ENCODE measurements at regions not wholly inside any gene's neighbourhood (a gene's known extent, or its start where the extent isn't known, plus 50 kb on each side); places are given as distances from the start of the nearest gene placed in this dataset.

DNA sequence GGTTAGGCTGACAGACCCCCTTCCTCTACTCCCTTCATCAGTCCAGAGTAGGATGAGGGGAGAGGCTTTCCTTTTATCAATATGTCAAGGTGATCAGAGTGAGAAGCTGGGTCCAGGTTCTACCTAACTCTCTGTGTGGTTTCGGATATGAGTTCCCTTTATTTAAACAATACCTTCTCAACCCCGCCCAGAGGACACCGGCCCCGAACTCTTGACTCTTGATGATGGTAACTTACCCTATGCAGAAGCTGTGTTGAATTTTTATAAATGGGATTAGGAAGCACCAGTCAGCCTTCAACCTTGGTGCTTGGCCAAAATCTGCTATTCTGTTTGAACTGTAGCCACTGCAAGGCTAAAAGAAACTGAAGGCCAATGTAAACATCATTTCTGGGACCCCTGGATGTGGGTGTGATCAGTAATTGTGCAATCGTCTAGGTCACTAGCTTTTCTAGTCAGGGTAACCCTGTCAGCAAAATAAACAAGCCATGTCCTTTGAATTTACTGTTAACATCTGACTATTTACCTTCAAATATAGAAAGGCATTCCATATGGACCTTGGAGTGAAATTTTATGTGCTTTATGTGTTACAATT lies 398.3 kb downstream of the SEC16B start:
- no peak for DNase-seq (ENCODE audit: low read depth)

DNA sequence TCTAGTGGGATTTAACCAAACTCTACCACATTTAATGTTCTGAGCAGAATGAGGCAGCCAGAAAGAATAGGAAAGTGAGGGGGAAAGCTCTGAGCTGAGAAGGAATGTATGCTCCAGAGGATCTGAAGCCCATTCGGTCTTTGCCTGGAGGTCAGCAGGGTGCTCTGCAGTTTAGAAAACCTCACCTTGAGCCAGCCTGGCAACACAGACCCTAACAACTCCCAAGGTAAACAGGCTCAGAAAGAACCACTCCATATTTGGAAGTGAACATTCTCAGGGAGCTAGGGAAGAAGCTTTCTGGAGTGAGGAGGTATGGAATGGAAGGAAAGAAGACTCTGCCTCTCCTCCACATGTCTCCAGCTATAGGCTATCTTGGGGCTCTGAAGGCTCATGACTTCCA lies 398.8 kb downstream of the SEC16B start:
- DNase-seq (ENCODE audit: low read depth), result no peak

DNA sequence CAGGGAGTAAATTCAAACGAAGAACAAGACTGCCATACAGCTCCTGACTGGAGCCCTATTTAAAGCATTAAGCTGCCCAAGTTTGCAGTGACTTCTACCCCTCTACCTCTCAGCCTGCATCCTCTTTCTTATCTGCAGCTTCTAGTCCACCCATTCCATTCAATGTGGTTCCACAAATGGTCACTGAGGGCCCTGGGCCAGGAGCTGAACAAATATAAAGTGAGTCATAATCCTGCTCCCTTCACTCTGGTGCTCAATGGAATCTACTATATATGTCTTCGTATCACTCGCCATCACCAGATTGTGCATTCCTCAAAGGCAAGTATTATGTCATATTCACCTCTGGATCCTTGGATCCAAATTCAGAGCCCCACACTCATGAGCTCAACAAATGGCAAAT lies 398.7 kb downstream of the BRINP2 start:
- DNase-seq (ENCODE audit: low read depth), result no peak

DNA sequence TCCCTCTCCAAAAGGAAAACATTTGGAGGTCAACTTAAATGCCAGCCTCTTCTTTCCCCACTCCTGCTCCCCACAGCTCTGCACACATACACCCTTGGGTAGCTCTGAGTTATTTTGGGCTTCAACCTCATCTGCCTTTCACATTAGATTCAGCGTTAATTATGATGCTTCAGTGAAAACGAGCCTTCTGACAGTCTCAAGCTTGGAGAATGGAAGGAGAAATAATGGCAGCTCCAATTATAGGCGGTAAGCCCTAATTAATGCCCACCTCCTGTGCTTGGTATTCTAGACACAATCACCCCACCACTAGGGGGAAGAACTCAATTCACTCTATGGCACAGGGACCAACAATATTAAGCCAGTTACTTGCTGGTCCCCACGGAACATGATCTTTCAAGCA lies 397.9 kb downstream of the BRINP2 start:
- DNase-seq (ENCODE audit: low read depth), result no peak

DNA sequence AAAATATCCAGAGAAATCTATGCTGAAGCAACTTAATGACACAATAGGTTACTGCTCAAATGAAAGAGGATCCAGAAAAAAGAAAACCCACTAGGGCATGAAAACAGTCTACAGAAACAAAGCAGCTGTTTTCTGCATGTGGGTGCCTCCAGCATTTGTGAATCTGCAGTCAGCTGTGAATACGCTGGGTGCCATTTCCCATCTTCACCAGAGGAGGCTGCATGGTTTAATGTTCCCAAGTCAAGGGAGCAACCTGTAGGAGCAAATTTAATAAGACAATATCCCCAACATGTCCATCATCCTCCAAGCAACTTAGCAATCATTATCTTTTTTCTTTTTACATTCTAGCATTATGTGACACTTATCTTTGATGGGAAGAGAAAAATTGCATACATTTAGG lies 396.6 kb downstream of the BRINP2 start:
- DNase-seq (ENCODE audit: low read depth), result no peak

DNA sequence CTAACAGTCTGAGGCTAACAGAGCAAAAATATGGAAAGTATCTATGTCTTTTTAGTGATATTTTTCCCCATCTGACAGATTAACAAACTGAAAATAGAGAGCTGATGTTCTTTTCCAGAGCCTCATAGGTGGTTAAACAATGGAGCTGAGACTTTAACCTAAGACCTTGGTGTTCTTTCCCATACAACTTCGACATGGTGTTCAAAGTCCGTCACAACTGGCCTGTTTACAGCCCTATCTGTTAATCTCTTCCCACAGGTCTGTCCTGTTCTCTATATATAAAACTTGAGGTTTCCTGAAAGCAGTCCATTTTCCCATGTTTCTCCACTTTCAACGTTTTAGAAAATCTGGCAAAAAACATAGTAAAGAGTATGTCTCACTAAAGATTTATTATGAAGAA lies 395.7 kb downstream of the BRINP2 start:
- DNase-seq (ENCODE audit: low read depth), result no peak

DNA sequence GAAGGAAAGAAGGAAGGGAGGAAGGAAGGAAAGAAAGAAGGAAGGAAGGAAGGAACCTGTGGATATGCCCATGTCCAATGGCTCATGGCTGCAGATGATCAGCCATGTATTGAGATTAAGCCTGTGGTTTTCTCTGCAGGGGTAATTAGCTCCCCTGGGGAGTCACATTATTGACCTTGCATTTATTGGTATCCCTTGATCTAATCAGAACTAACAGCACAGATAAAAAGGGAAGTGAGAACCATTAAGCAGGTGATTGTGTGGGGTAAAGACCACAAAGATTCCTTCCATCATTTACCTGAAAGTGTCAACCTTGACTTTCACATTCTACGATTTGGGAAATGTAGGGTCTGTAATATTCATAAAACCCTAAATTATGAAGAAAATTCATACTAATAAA lies 390.7 kb downstream of the BRINP2 start:
- DNase-seq (ENCODE audit: low read depth), result no peak

DNA sequence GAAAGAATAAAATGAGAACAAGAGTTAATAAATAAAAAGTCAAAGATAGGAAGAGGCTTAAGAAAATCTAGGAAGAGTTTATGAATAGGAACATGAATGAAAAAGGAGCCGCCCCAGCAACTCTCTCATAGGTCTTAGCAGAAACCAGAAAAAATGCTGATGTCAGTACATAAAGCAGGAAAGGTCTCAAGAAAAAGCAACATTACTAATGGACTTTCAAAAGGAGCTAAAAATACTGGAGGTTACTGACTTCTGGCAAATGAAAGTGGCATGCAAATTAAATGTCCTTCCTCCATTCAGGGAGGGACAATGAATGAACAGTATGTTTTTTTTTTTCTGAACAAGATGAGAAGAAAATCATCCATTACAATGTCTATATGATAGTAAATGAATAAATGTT lies 387.6 kb downstream of the BRINP2 start:
- no peak for DNase-seq (ENCODE audit: low read depth)

DNA sequence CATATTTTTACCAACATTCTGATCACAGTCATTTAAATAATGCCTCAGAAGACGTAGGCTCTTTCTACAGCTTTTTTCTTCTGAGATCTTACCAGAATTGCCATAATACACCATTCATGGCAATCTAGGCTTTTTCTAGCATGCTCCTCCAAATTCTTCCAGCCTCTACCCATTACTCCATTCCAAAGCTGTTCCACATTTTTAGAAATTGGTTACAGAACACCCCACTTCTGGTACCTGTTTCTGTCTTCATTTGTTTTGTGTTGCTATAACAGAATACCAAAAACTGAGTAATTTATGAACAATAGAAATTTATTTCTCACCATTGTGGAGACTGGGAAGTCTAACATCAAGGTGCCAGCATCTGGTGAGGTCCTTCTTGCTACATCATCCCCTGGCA lies 385.4 kb downstream of the BRINP2 start:
- no peak for DNase-seq (ENCODE audit: low read depth)

DNA sequence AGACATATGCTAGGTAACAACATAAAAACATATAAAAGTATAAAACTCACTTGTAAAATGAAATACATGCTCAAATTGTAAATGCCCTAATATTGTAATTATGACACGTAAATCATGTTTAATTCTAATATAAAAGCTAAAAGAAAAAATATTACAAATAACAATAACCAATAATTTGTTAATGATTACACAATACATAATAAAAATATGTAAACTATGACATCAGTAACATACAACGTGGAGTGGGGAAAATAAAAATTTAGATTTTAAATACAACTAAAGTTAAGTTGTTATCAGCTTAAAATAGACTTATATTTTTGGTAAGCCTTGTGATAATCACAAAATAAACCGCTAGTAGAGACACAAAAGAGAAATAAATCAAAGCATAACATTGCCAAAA lies 376.4 kb downstream of the BRINP2 start:
- no peak for DNase-seq (ENCODE audit: low read depth)

DNA sequence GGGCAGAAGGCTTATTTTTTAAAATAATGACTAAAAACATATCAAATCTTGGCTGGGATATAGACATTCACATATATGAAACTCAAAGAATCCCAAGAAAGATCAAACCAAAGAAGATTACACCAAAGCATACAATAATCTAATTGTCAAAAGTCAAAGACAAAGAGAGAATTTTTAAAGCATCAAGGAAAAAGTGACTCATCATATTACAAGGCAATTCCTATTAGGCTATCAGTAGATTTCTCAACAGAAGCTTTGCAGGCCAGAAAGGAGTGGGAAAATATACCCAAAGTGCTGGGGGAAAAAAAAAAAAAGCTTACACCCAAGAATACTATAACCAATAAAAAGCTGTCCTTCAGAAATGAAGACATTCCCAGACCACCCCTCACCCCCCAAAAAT lies 375.6 kb downstream of the BRINP2 start:
- DNase-seq (ENCODE audit: low read depth), result no peak

DNA sequence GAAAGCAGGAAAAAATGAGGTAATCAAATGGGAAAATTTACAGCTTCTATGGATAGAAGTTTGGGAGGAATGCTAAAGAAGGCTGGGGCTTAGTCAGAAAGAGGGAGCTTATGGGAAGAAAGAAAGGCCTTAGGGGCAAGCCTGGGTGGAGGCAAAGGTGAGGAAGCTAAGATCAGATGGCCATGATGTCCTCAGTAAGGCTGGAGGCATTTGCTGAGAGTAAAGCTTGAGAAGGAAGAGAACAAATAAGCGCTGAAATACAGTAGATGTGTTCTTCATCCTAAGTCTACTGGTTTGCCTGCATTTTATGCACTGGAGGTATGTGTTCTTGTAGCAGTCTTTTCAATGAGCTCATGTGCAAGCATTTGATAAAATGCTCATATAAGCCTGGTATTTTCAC lies 355.4 kb downstream of the BRINP2 start:
- DNase-seq (ENCODE audit: low read depth), result no peak

DNA sequence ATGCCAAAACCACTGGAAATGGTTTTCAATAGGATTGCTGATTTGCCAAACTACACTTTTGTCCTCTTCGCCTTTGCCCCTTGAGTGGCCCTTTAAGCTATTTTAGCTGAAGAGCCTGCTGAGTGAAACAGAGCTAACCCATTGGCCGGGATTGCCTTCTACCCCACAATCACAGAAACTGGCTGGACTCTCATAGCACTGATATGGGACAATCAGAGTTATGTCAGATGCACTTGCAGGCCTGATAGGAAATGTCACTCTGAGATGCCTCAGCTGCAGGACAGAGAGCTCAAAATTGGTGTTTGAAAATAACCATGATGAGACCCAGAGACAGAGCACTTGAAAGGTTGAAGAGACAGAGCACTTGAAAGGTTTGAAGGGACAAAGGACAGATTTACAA lies 354.4 kb downstream of the BRINP2 start:
- no peak for DNase-seq (ENCODE audit: low read depth)

DNA sequence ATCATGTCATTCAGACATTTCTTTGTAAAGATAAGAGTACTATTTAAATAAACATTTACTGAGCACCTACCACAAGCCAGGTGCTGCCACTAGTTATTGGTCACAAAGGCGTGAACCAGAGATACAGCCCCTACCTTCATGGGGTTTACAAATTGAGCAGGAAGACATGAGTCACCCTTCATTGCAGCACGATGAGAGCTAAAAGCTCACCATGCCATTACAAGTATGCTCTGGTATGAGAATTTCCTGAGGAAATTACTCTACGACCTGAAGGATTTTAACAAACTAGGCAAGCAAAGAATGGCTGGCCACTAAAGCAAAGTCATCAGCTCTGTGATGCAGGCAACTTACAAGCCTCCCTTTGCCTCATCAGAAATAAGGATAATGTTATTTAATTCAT lies 346.8 kb downstream of the BRINP2 start:
- no peak for DNase-seq (ENCODE audit: low read depth)

DNA sequence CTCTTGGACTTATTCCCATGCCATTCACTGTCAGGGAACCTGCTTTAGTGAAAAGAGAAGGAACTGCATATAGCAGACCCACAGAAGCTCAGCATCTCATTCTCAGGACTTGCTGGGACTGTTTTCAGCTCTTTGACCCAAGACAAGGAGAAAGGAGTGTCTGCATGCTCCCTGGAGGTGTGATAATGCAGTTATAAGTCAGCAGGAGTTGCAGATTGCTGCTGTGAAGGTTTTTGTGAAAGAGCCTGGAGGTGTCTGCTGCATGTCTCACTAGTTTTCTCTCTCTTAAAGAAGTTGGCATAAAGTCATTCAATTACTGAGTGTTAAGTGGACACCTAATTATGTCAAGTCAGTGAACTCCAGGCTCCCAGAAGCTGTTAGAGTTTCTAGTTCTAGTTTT lies 343.4 kb downstream of the BRINP2 start:
- no peak for DNase-seq (ENCODE audit: low read depth)

DNA sequence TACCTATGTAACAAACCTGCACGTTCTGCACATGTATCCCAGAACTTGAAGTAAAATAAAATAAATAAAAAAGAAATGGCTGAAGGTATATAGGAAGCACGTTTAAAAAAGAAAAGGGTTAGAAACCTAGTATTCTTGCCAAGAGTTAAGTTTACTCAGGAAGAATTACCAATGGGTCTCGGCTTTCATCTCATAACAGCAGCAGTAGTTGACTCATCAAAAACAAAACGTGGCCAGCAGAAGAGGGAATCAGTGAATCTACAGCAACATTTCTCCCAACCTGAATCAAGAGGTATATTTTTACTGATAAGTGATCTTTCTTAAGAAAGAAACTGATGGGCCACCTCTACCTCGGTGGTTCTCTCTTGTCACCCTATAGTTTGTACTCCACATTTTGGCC lies 340.3 kb downstream of the BRINP2 start:
- no peak for DNase-seq (ENCODE audit: low read depth)

DNA sequence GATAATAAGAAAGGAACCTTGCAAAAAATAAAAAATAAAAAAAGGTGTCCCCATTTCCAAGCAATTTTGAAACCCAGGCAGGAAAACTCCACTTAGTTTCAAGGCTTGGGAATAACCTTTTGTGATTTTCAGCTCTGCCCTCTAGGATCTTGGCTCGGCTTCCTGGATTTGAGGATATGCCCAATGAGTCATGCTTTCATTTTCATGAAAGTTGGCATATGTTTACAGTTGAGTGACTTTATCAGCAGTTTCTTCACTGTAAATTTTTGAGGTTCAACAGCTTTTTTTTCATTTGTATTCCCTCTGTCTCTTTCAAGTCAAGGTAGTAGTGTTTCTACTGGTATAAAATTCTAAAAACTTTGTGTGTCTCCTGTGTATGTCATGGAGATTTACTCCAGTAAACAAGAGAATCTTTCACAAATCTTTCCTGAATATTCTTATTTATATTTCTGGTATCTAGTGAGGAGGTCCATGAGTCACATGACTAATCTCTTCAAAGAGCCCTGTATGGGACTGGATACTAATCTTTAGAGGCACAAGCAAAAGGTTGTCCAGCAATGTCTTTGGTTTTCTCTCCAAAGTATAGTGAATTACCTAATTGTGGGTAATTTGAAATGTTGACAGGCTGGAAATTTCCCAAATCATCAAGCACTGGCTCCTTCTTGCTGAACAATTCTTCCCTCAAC lies 335.3 kb downstream of the BRINP2 start:
- no peak for DNase-seq (ENCODE audit: low read depth)

DNA sequence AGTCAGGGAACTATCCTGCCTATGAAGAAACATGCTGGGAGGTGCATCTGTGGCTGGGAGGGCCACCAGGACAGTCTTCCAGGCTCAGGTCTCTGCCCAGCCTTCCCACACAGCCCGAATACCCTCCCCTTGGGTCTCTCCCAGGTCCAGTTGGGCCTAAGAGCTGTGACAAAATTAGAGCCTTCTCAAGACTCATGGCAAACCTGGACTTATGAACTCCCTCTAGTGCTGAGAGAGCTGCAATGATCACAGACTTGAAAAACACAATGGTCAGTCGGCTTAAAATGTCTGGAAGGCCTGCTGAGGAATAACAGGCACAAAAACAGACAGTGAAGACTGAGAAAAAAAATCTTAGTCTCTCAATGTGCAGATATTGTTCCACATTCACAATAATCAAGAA lies 325.1 kb downstream of the BRINP2 start:
- DNase-seq (ENCODE audit: low read depth), result no peak

DNA sequence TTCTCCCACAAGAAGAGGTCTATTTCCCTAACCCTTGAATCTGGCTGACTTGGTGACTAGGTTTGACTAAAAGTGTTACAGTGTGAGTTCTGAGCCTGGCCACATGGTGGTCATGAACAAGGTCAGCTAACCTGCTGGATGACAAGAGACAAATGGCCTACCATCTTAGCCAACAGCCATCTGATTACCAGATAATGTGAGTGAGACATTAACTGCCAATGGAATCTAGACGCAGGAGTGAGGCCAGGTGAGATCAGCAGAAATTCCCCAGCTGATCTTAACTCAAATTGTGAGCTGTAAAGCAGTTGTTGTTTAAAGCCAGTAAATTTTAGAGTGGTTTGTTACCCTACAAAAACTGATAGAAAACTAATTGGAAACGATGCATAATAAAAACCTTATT lies 320.0 kb downstream of the BRINP2 start:
- DNase-seq (ENCODE audit: low read depth), result no peak

DNA sequence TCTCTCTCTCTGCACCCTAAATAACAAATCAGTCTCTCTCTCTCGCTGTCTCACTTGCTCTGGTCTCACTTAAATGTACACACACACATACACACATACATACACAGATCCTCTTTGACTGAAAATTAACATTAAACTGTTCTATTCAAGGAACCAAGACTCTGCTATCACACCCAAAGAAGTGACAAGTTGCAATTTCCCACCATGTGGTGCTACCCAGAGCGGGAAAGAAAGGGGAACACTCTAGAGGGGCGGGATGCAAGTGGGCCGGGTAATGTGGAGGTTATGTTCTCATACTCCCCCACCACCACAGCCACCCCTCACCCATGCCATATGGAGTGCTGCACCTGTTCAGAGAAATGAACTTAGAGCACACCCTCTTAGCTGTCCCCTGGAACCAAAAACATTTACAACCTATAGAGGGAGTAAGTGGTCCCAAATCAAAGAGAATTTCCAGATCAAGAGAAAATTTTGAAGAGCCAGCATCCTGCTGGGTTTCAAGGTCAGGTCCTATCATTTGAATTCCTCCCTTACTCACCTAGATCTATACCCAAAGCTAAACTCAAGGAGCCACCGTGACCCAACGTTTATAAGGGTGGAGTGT lies 319.4 kb downstream of the BRINP2 start:
- DNase-seq (ENCODE audit: low read depth), result no peak

DNA sequence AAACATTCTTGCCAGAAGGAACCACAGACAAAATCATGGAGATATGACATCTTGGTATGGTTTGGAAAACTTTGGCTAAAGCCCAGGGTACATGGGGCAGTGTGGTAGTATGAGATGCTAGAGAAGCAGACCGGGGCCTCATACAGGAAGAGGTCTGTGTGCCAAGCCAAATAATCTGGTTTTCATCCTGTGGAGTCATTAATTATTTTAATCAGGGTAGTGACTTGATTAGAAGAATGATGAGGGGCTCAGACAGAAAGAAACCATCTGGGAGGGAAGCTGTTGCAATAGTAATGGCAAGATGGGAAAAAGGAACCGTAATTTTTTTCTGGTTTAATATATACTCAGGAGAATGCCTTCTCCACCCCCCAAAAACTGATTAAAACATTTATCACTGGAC lies 318.0 kb downstream of the BRINP2 start:
- no peak for DNase-seq (ENCODE audit: low read depth)

DNA sequence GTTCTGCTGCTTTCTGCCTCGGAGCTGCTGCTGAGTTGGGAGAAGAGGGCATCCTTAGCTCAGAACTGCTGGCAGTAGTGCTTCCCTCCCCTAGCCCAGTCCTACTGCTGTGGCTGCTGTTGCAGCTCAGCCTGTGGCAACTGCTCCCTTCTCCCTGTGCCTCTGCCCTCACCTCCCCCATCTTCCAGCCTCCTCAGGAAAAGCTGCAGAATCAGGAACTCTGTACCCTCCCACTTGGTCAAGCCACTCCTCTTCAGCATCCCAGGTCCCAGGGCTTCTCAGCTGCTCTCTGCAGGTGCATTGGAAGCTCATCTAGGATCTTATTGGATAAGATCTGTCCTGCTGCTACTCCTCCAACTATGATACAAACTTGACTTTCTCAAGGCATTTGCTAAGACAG lies 316.7 kb downstream of the BRINP2 start:
- DNase-seq (ENCODE audit: low read depth), result no peak

DNA sequence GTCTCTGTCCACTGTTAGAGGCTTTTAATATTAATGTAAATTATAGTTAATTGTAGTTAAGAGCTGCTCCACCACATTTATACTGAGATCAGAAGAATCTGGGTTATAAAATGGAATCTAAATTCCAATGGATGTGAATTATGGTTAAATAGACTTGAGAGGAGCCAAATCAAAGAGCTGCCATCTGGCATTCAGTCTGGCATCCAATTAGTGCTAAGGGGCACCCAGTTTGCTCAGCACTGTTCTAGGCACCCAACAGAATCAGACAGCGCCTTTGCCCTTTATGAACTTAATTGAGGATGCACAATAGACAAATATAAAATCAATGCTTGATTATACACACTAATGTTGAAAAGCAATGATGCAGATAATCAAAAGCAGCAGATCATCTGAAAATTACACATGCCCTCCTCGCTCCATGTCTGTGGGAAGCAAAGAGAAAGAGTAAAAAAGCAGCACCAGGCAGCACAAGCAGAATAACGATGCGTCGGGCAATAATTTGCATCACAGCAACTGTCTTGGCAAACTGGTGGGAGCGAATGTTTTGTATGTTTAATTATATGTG lies 310.1 kb downstream of the BRINP2 start:
- DNase-seq (ENCODE audit: low read depth), result no peak

DNA sequence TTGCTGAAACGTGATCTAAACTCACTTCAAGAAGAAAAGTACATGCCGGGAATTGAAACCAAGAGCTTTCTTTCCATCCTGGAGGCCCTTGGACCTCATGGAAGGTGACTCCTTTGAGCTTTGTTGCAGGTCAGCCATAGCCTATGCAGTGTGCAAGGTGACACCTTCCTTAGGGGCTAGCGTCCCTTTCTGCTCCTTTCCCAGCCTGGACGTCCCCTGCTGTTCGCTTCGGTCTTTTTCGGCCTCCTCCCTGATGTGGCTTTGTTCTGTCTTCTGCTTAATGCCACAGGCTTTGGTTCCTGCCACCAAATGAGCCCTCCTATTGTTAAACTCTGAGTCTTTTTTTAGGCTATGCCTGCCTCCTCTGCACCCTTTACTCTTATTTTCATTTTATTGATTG lies 308.8 kb downstream of the BRINP2 start:
- DNase-seq (ENCODE audit: low read depth), result no peak
